ENCODE measurements at regions not wholly inside any gene's neighbourhood (a gene's known extent, or its start where the extent isn't known, plus 50 kb on each side); places are given as distances from the start of the nearest gene placed in this dataset.

GRCh38 chr2:200095436-200095835, 140.1 kb downstream of the MAIP1 start:
- Histone ChIP-seq H3K4me3 (no peak overlapping the region), H3K4me1 (replicated peaks) (no peaks in the 10 kb centered on the region), H3K36me3 (peaks cover 0 to 3% of the 10 kb centered on the region in 2 donors), H3K27ac (no peak overlapping the region), H3K9me3 (no peaks in the 10 kb centered on the region), H3K27me3 (replicated peaks; ENCODE audit: insufficient read depth) (no peaks in the 10 kb centered on the region)
- intact Hi-C loops (cut with DNase I) = no loop called here
- no peak for TF ChIP-seq CTCF (IDR thresholded peaks at IDR 0.05)
- TF ChIP-seq POLR2A (IDR thresholded peaks at IDR 0.05) = no peak
- TF ChIP-seq POLR2AphosphoS5 (IDR thresholded peaks at IDR 0.05) = no peak
- WGBS = 92% methylated on average over 3 of the region's 3 CpGs
- DNase-seq (ENCODE audit: low spot score) = no peak

- intact Hi-C loops (cut with DNase I) = no loop called here
- Histone ChIP-seq H3K27ac (no peak overlapping the region), H3K9me3 (no peaks in the 10 kb centered on the region), H3K27me3 (replicated peaks; ENCODE audit: insufficient read depth) (no peaks in the 10 kb centered on the region), H3K4me1 (replicated peaks) (no peaks in the 10 kb centered on the region), H3K36me3 (peaks cover 0 to 3% of the 10 kb centered on the region in 2 donors), H3K4me3 (no peak overlapping the region)
- 69% methylated on average over 1 of the region's 1 CpG for WGBS
- DNase-seq (ENCODE audit: low spot score) = no peak
- TF ChIP-seq CTCF (IDR thresholded peaks at IDR 0.05) = no peak
- no peak for TF ChIP-seq POLR2AphosphoS5 (IDR thresholded peaks at IDR 0.05)
- no peak for TF ChIP-seq POLR2A (IDR thresholded peaks at IDR 0.05)
Observed at GRCh38 chr2:200099256-200099655, 143.9 kb downstream of the MAIP1 start.

- no peaks in the 10 kb centered on the region for H3K4me1 ChIP-seq (replicated peaks)
- H3K9me3 ChIP-seq = no peaks in the 10 kb centered on the region
- intact Hi-C loops (cut with DNase I) = no loop called here
- peaks cover 0 to 3% of the 10 kb centered on the region in 2 donors for H3K36me3 ChIP-seq
- H3K27ac ChIP-seq = no peak overlapping the region
- no peaks in the 10 kb centered on the region for H3K27me3 ChIP-seq (replicated peaks; ENCODE audit: insufficient read depth)
- TF ChIP-seq CTCF (IDR thresholded peaks at IDR 0.05) = no peak
- no peak for TF ChIP-seq POLR2AphosphoS5 (IDR thresholded peaks at IDR 0.05)
- TF ChIP-seq POLR2A (IDR thresholded peaks at IDR 0.05) = no peak
- no peak for DNase-seq (ENCODE audit: low spot score)
- H3K4me3 ChIP-seq = no peak overlapping the region
Observed at GRCh38 chr2:200100027-200100426, 144.6 kb downstream of the MAIP1 start.

GRCh38 chr2:200101922-200102321, 146.5 kb downstream of the MAIP1 start:
- Histone ChIP-seq H3K36me3 (peaks cover 0 to 3% of the 10 kb centered on the region in 2 donors), H3K9me3 (no peaks in the 10 kb centered on the region), H3K4me1 (replicated peaks) (no peaks in the 10 kb centered on the region), H3K27me3 (replicated peaks; ENCODE audit: insufficient read depth) (no peaks in the 10 kb centered on the region), H3K27ac (no peak overlapping the region), H3K4me3 (no peak overlapping the region)
- TF ChIP-seq POLR2AphosphoS5 (IDR thresholded peaks at IDR 0.05) (no peak), CTCF (IDR thresholded peaks at IDR 0.05) (no peak), POLR2A (IDR thresholded peaks at IDR 0.05) (no peak)
- WGBS = 57% methylated on average over 4 of the region's 4 CpGs
- intact Hi-C loops (cut with DNase I) = no loop called here
- no peak for DNase-seq (ENCODE audit: low spot score)

GRCh38 chr2:200102971-200103370, 147.6 kb downstream of the MAIP1 start:
- TF ChIP-seq CTCF (IDR thresholded peaks at IDR 0.05) (no peak), POLR2AphosphoS5 (IDR thresholded peaks at IDR 0.05) (no peak), POLR2A (IDR thresholded peaks at IDR 0.05) (no peak)
- 92% methylated on average over 1 of the region's 1 CpG for WGBS
- no peak overlapping the region for H3K27ac ChIP-seq
- no peaks in the 10 kb centered on the region for H3K4me1 ChIP-seq (replicated peaks)
- H3K4me3 ChIP-seq = no peak overlapping the region
- H3K27me3 ChIP-seq (replicated peaks; ENCODE audit: insufficient read depth) = no peaks in the 10 kb centered on the region
- intact Hi-C loops (cut with DNase I) = no loop called here
- DNase-seq (ENCODE audit: low spot score) = no peak
- H3K36me3 ChIP-seq = peaks cover 0 to 3% of the 10 kb centered on the region in 2 donors
- H3K9me3 ChIP-seq = no peaks in the 10 kb centered on the region
